SW 1271 (cell line): ENCODE measurements at regions not wholly inside any gene's neighbourhood (a gene's known extent, or its start where the extent isn't known, plus 50 kb on each side); places are given as distances from the start of the nearest gene placed in this dataset.
"Not testable (repeated sequence)": the region's sequence is repeated elsewhere in the genome, so short reads cannot be mapped to it uniquely, and the experiment has no call there.

Source experiments
- DNase-seq, 2 experiments: peaks; one replicate each; lab custom pipeline; 2025; lab: John Stamatoyannopoulos, UW

DNA sequence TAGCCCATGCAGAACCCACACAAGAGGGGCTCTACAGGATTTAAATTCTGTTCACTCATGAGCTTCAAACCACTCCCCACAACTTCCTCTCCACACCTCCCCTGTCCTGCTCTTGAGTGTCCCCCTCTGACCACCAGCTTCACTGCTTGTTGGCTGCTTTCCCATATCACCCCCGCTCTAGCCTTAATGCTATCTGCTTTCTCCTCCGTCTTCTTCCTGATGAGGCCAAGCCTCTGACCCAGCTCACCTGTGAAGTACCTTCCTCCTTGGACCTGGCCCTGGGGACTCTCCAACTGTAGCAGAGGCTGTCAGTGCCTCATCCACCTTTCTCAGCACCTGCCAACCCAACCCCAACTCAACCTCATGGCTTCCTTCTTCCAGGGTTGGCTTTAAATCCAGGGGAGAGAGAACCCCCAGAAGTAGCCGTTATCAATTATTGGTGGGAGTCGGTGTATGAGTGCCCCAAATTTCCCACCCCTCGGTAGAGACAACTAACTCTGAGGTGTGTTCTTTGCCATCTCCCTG, 174.8 kb downstream of the MINAR1 start:
- DNase-seq: no peak

GRCh38 chr15:79608066-79608864, 176.1 kb downstream of the MINAR1 start:
- DNase-seq: no peak

- DNase-seq: no peak
Observed at GRCh38 chr15:79609506-79609905, 177.4 kb downstream of the MINAR1 start.

- DNase-seq: no peak
Observed at GRCh38 chr15:79610021-79610420, 177.9 kb downstream of the MINAR1 start.

- no peak for DNase-seq
Observed at GRCh38 chr15:79615754-79616153, 183.6 kb downstream of the MINAR1 start.

DNA sequence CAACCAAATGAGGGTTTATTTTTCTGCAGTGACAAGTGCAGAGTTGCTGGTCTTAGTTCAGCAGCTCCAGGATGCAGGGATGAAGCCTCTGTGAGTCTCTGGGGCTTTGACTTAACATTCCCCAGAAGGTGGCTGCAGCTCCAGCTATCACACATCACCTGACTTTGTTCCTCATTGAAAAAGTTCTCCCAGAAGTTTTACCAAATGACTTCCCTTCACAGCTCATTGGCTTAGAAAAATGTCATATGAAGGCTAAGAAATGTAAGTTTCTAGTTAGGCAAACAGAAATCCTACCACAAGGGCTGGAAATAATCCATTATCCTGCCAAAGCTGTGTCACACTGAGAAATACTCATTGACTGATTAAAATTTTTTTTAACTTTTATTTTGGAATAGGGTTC, 184.9 kb downstream of the MINAR1 start:
- no peak for DNase-seq

- no peak for DNase-seq
Observed at GRCh38 chr15:79620112-79620857, 188.1 kb downstream of the MINAR1 start.

GRCh38 chr15:79621805-79622204, 189.7 kb downstream of the MINAR1 start:
- DNase-seq: not testable (repeated sequence)

DNA sequence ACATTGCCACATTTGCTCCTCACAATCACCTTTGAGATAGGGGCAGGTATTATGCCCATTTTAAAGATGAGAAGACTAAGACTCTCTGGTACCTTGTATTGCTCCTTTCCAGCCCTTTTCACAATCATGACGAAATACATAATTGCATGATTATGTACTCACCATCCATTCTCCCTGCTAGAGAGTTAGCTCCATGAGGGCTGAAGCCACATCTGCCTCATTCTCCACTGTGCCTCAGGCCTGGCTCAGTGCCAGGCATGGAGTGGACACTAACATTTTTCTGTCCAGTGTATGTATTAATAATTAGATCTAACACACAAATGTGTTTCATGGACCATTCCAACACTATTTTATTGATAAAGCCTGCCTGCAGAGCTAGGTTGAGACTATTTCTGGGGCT, 191.4 kb downstream of the MINAR1 start:
- no peak for DNase-seq

DNA sequence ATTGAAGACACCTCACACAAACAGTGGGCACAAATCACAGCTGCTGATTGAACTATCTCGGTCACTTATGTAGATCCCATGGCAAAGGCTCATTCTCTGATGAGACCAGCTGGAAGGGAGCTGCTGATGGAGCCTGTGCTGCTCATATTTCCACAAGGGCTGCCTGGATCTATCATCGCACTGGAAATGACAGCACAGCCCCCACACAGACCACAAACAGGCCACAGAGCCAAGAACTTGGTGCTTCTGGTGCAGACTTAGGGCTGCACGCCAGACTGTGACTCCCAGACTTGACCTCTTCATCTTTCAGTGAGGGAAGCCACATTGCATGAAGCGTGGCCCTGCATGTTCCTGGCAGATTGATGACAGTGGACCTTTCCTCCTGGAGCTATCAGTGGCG, 197.6 kb downstream of the MINAR1 start:
- DNase-seq: no peak

DNA sequence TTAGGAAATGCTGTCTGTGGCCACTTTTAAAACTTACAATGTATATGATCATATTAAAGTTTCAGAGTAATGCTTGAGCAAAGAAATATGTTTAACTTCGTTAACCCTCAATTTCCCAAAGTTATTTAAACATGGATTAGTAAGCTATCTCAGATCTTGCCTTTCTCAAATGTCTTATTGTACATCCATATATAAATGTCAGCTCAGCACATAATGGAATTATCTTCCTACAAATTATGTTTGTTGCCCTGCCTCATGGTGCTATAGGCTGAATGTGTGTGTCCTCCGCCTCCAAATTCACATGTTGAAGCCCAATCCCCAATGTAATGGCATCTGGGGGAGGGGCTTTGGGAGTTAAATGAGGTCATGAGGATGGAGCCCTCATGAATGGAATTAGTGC, 200.3 kb downstream of the MINAR1 start:
- no peak for DNase-seq

DNA sequence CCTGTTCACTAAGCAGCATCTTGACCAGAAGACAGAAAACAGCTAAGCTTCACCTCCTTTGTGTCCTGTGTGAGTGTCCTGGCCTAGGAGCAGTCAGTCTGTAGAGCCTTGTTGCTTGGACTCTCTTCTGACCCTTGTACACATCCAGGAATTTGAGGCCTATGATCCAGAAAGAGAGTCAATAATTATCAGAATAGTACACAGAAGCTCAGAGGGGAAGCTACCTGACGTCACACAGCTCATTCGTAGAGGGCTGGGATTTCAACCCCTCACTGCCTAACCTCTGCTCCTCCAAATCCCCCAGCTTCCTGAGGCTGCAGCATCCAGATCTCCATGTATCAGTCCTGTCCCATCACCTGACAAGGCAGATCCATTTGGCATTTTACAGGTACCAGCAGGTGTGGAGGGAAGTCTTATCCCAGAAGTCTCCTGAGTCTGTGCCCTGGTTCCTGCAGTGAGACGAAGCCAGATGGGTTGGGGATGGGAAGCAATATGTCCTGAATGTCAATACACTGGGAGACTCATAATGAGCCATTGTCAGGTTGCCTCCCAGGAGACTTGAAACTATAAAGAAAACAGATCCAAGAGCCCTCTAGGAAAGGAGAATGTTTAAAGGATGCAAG, 203.1 kb downstream of the MINAR1 start:
- no peak for DNase-seq

DNA sequence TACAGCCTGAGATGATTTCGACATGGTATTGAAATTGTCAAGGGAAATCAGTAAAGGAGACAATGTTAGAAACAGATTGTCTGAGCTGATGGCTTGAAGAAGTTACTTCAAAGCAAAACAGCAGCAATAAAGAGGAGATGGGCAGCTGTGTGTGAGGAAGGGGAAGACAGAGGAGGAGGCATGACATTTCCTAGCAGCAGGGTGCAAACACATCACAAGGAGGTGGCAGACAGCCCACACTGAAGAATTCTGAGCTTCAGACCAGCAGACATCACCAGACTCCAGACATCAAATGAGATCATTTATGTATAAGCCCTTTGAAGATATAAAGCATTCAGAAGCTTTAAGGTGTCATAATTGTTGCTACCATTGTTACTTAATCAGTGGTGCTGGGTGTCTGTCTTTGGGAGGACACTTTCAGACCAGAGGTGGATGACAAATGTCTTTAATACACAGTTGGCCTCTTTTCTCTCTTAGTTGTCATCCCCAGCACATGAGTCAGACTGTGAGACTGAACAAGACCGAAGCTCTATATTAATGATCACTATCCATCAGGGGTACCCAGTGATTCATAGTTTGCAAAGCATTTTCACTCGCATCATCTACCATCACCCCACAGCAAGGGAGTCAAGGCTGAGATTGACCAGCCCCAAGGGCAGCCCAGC, 203.9 kb downstream of the MINAR1 start:
- DNase-seq: no peak

- peak; percentile 69 to 92 for DNase-seq
Observed at GRCh38 chr15:79640206-79640605, 208.1 kb downstream of the MINAR1 start.

DNA sequence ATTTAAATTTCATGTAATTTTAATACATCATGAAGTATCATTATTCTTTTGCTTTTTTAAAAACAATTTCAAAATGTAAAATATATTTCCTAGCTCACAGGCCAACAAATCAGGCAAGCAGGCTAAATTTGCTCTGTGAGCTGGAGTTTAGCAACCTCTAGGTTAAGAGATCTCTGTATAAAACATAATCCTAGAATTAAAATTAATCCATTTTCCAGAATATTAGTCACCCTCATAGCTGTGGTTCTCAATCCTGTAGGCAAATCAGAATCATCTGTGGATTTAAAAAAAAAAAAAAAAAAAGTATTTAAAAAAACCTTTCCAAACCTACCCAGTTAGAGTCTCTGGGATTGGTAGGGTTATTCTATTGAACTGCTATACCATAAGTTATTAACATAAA, 209.7 kb downstream of the MINAR1 start:
- DNase-seq: no peak

DNA sequence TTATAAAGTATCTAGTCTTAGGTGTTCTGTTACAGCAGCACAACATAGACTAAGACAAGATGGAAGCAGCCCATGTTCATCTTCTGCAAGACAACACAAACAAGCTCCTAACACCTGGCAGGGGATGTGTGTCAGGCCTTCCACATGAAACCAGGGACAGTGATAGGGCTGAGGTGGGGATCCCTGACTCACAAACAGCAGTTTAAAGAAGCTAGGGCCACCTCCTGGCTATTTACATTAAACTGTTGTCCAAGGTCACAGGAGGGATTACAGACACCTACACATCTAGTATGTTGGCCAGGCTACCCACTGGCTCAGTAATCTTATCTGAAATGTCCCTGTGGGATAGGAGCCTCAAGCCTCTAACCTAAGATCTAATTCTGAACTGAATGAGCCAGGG, 211.3 kb downstream of the MINAR1 start:
- DNase-seq: no peak

DNA sequence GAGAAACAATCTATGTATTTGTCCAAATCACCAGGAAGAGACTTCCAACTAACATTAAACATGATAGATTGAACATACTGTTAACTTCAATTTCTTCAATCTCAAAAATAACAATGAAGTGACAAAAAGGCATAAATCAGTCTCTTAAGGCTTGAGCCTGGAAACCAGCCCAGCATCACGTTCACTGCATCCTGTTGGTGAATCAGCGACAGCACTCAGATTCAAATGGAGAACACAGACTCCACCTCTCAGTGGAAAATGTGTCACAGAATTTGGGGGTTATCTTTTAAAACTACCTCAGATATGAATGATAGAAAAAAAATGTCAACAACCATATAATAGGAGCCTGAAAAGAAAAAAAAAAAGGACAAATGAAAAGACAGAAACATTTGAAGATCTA, 212.0 kb downstream of the MINAR1 start:
- DNase-seq: peak; percentile 71 to 78

- not testable (repeated sequence) for DNase-seq
Observed at GRCh38 chr15:79652972-79653371, 220.8 kb downstream of the MINAR1 start.

GRCh38 chr15:79653533-79653932, 221.4 kb downstream of the MINAR1 start:
- no peak for DNase-seq

DNA sequence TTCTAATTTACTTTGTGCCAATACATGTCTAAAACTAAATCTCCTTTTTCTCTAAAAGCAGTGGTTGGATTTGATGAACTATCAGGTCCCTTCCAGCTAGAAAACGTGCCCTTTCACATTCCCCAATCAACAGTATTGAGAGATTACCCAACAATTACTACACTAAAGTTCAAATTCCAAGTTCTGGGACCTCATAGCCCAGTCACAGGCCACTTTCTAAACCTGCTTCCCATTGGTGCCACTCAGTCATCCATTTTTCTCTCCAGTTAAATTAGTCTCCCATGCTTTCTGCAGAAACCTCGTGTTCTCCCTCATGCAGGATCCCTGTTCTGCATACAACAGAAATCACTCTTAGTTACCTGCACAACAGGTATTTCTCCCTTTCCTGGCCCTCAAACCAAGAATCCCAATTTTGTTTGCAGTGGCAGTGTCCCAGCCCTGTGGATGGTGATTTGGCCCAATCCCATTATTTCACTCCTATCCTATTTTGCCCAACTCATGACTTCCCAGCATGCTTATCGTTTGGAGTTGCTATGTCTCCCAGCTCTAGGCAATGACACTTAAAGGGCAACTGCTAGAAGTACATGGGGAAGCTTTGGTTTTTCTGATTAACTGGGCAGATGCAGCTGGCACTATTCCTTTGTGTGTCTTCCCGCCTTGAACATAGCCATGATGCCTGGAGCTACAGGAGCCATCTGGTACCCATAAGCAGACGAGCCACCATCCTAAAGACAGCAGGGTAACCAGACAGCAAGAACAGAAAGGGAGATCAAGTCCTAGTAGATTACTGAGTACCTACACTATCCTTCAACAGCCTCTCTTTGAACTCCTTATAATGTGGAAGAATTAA, 224.2 kb downstream of the MINAR1 start:
- no peak for DNase-seq

DNA sequence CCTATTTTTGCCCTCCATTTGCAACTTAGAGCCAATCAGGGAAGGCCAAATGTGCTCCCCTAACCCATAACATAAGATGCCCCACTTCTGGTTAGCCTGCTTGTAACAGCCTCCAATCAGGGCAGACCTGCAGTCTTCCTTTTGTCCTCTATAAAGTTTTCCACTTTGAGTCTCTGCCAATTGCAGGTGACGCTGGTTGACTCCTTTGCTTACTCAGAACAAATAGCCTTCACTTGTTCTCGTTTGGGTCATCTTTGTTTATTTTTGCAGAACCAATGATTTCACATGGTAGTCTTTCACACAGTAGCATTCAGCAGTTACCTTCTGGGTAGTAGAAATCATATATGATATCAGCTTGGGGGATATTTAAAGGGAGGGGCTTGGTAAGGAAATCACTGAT, 225.6 kb downstream of the MINAR1 start:
- DNase-seq: no peak
